IPS DF 6.9 (cell line): ENCODE measurements at regions not wholly inside any gene's neighbourhood (a gene's known extent, or its start where the extent isn't known, plus 50 kb on each side); places are given as distances from the start of the nearest gene placed in this dataset.

Experiments used
- DNase-seq: peaks from one replicate; pipeline ENCODE4 v3.0.0-alpha.2; 2013; ENCODE audit warnings: low read depth, low spot score
- H3K27ac ChIP-seq: one replicate; pipeline ENCODE4 v1.5.1; 2013; ENCODE audit warnings: low read length, control low read depth
- H3K27me3 ChIP-seq: 2 replicates; pipeline ENCODE4 v1.6.1; 2013; ENCODE audit warnings: mild to moderate bottlenecking, low read length; ENCODE audit not compliant: control insufficient read depth, insufficient read depth
- H3K36me3 ChIP-seq: 2 replicates; pipeline ENCODE4 v1.6.1; 2013; ENCODE audit warnings: low read length; ENCODE audit not compliant: control insufficient read depth, insufficient read depth
- H3K4me1 ChIP-seq: 2 replicates; pipeline ENCODE4 v1.6.1; 2013; ENCODE audit warnings: low read length; ENCODE audit not compliant: control insufficient read depth, insufficient read depth
- H3K4me3 ChIP-seq: 2 replicates; pipeline ENCODE4 v1.5.1; 2013; ENCODE audit warnings: mild to moderate bottlenecking, low read length
- H3K9me3 ChIP-seq: 2 replicates; pipeline ENCODE4 v1.6.1; 2013; ENCODE audit warnings: low read length, inconsistent platforms; ENCODE audit not compliant: control insufficient read depth, insufficient read depth
- WGBS: extraction: QIAGEN DNeasy Blood & Tissue Kit; methylation state at CpG from one replicate; pipeline ENCODE4 v1.1.7; 2013; ENCODE audit warnings: mixed read lengths, missing lambda C conversion rate; ENCODE audit not compliant: insufficient read length, insufficient coverage; 5-methylcytosine and 5-hydroxymethylcytosine counted together

DNA sequence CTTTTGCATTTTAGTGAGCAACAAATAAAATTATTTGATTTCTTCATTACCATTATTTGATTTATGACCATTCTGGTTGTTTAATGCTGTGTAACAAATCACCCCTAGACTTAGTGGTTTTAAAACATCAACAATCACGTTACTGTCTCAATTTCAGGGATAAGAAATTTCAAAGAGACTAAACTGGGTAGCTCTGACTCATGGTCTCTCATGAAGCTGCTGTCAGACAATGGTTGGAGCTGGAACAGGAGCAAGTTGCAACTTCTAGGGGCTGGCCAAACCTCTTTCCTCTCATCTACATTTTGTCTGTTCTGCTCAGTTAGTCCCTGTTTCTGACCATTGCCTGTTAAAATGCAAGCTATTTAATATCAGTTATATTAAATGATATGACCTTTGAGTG, 517.0 kb downstream of the KCNH5 start:
- Histone ChIP-seq H3K27ac (no peak overlapping the region), H3K9me3 (no peaks in the 10 kb centered on the region), H3K36me3 (no peaks in the 10 kb centered on the region), H3K27me3 (no peaks in the 10 kb centered on the region), H3K4me3 (no peak overlapping the region), H3K4me1 (no peaks in the 10 kb centered on the region)
- no CpG with 5 or more reads among the region's 1 CpG for WGBS
- no peak for DNase-seq

DNA sequence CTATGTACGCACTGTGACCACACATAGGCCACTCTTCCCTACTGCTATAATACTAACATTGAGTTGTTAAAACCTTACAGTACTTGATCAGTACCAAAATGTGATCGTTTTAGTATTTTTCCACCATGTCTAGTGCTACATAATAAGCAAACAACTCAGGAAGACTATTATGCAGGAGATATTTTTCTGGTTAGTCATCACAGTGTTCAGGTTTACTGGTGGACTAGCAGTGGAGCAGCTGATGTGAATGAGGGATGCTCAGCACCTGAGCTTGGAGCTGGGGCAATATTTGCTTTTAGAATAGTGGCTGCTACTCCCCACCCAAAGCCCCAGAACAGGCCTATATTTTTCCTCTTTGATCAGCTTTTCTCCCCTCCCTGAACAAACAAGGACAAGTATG, 513.1 kb downstream of the KCNH5 start:
- no peaks in the 10 kb centered on the region for H3K27me3 ChIP-seq
- H3K9me3 ChIP-seq: no peaks in the 10 kb centered on the region
- DNase-seq: no peak
- no peaks in the 10 kb centered on the region for H3K4me1 ChIP-seq
- WGBS: no CpG with 5 or more reads among the region's 2 CpGs
- H3K27ac ChIP-seq: no peak overlapping the region
- H3K4me3 ChIP-seq: no peak overlapping the region
- no peaks in the 10 kb centered on the region for H3K36me3 ChIP-seq

DNA sequence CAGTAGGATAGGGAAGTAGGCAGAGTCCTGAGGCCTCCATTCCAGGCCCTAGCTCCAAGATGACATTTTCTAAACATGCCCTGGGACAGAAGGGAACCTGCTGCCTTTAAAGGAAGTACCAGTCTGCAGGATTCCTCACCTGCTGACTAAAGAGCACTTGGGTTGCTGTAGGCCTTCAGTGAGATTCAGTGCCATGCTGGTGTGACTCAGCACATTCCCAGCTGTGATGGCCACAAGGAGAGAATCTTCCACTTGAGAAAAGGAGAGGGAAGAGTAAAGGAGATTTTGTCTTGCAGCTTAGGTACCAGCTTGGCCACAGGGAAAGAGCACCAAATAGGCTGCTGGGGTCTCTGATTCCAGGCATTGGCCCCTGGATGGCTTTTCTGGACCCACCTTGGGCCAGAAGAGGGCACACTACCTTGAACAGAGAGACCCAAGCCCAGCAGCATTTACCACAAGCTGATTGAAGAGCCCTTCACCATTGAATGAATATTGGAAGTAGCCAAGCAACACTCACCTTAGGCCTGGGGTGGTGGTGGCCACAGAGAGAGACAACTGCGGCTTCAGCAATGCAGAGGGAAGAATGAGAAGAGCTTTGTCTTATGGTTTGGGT, 498.3 kb downstream of the KCNH5 start:
- no CpG with 5 or more reads among the region's 1 CpG for WGBS
- Histone ChIP-seq H3K4me3 (no peak overlapping the region), H3K36me3 (no peaks in the 10 kb centered on the region), H3K27me3 (no peaks in the 10 kb centered on the region), H3K9me3 (peaks cover 2% of the 10 kb centered on the region; the same call in 1 of the 2 replicates), H3K4me1 (no peaks in the 10 kb centered on the region), H3K27ac (no peak overlapping the region)
- no peak for DNase-seq

DNA sequence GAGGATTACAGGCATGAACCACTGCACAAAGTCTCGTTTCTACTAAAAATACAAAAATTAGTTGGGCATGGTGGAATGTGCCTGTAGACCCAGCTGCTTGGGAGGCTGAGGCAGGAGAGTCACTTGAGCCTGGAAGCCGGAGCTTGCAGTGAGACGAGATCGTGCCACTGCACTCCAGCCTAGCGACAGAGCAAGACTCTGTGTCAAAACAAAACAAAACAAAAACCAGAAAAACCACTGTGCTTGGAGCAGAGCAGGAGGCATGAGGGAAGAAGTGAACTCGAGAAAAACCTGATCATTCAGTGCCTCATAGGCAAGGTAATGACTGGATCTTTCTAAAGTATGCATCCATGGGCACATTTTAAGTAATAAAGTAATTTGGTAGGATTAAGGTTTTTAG, 487.8 kb downstream of the KCNH5 start:
- H3K27me3 ChIP-seq: no peaks in the 10 kb centered on the region
- no peaks in the 10 kb centered on the region for H3K4me1 ChIP-seq
- no peaks in the 10 kb centered on the region for H3K36me3 ChIP-seq
- H3K27ac ChIP-seq: no peak overlapping the region
- no peak for DNase-seq
- no peaks in the 10 kb centered on the region for H3K9me3 ChIP-seq
- no peak overlapping the region for H3K4me3 ChIP-seq
- no CpG with 5 or more reads among the region's 6 CpGs for WGBS

DNA sequence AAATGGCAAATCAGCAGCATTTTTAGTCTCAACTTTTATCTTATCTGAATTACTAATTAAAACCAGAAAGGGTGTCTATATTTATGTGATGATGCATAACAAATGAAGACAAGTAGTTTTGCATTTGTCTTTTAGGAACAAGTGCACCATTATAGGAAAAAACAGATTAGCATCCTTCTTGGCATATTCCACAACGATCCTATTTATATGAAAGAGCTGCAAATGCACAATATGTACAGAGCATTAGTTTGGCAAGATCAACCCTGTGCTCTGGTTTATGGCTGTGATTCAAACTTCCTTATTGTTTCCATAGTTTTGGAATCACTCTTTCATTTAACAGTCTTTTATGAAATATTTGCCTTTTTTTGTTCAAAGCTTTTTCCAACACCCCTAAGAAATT, 486.8 kb downstream of the KCNH5 start:
- Histone ChIP-seq H3K36me3 (no peaks in the 10 kb centered on the region), H3K27me3 (no peaks in the 10 kb centered on the region), H3K4me3 (no peak overlapping the region), H3K27ac (no peak overlapping the region), H3K4me1 (no peaks in the 10 kb centered on the region), H3K9me3 (no peaks in the 10 kb centered on the region)
- WGBS: no CpG with 5 or more reads among the region's 1 CpG
- DNase-seq: no peak

DNA sequence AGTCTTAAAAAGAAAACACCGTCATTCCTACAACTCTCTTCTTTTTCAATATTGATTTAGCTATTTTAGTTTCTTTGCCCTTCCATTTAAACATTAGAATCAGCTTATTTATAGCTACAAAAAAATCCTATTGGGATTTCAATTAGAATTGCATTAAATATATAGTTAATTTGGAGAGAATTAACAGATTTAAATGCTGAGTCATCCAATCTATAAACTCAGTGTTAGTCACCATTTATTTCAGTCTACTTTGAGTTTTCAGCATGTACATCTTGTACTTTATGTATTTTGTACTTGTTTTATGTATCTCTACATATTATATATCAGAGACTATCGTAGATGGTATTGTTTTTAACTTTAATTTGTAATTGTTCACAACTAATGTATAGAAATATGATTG, 460.0 kb downstream of the KCNH5 start:
- no peaks in the 10 kb centered on the region for H3K4me1 ChIP-seq
- H3K27me3 ChIP-seq: no peaks in the 10 kb centered on the region
- H3K9me3 ChIP-seq: no peaks in the 10 kb centered on the region
- WGBS: no CpG with 5 or more reads among the region's 2 CpGs
- no peaks in the 10 kb centered on the region for H3K36me3 ChIP-seq
- H3K4me3 ChIP-seq: no peak overlapping the region
- no peak overlapping the region for H3K27ac ChIP-seq
- no peak for DNase-seq

DNA sequence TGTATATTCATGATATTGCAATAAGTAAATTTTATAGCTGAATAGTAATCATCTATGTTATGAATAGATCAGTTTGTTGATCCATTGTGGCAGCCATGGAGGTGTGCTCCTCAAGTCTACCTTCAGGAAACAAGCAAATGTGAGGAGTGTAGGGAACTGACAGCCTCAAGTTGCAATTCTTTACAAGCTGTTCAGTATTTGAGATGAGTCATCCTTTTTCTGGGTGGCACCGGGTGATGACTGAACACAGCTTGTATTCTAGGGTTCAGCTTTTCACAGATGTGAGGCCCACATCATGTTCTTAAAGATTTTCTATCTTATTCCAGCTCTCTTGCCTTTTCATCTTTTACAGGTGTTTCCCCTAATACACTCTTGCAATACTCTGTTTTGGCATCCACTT, 452.4 kb downstream of the KCNH5 start:
- DNase-seq: no peak
- H3K27me3 ChIP-seq: no peaks in the 10 kb centered on the region
- no peaks in the 10 kb centered on the region for H3K4me1 ChIP-seq
- no peak overlapping the region for H3K4me3 ChIP-seq
- H3K27ac ChIP-seq: no peak overlapping the region
- no peaks in the 10 kb centered on the region for H3K9me3 ChIP-seq
- no CpG with 5 or more reads among the region's 1 CpG for WGBS
- H3K36me3 ChIP-seq: no peaks in the 10 kb centered on the region

DNA sequence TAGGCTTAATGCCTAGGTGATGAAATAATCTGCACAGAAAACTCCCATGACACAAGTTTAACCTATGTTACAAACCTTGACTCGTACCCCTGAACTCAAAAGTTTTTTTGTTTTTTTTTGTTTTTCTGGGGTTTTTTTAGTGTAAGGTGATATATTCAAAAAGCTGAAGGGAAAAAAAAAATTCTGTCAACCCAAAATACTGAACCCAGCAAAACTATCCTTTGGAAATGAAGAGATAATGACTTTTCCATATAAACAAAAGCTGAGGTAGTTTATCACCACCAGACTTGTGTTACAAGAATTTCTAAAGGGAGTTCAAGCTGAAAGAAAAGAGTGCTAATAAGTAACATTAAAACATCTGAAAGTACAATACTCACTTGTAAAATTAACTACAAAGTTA, 448.1 kb downstream of the KCNH5 start:
- WGBS: no CpG with 5 or more reads among the region's 1 CpG
- Histone ChIP-seq H3K4me3 (no peak overlapping the region), H3K9me3 (no peaks in the 10 kb centered on the region), H3K27ac (no peak overlapping the region), H3K36me3 (no peaks in the 10 kb centered on the region), H3K27me3 (no peaks in the 10 kb centered on the region), H3K4me1 (no peaks in the 10 kb centered on the region)
- no peak for DNase-seq

DNA sequence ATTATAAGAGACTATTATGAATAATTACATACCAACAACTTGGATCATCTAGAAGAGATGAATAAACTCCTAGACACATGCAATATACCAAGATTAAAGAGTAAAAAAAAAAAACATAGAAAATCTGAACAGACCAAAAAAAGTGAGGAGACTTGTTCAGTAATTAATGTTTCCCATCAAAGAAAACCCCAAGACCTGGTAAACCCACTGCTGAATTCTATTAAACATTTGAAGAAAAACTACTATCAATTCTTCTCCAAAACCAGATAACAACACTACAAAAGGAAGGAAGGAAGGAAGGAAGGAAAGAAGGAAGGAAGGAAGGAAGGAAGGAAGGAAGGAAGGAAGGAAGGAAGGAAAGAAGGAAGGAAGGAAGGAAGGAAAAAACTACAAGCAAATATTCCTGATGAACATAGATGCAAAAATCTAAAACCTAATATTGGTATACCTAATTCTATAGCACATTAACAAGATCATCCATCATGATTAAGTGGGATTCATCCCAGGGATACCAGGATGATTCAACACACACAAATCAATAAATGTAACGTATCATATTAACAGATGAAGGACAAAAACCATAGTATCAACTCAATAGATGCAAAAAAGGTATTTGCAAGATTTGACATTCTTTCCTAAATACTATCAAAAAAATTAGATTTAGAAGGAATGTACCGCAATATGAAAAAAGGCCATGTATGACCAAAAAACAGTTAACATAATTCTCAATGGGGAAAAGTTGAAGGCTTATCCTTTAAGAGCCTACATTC, 445.5 kb downstream of the KCNH5 start:
- Histone ChIP-seq H3K9me3 (no peaks in the 10 kb centered on the region), H3K36me3 (no peaks in the 10 kb centered on the region), H3K27ac (no peak overlapping the region), H3K27me3 (no peaks in the 10 kb centered on the region), H3K4me1 (no peaks in the 10 kb centered on the region), H3K4me3 (no peak overlapping the region)
- no CpG with 5 or more reads among the region's 2 CpGs for WGBS
- DNase-seq: no peak

DNA sequence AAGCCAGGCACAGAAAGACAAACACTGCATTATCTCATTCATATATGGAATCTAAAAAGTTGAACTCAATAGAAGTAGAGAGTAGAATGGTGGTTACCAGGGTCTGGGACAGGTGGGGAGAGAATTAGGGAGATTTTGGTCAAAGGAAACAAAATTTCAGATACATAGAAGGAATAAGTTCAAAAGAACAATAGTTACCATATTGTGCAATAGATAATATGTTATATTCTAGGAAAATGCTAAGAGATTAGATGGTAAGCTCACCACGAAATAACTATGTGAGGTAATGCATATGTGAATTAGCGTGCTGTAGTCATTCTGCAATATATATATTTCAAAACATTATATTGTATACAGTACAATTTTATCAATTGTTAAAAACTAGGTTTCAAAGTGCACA, 442.5 kb downstream of the KCNH5 start:
- H3K27ac ChIP-seq: no peak overlapping the region
- H3K27me3 ChIP-seq: no peaks in the 10 kb centered on the region
- H3K4me1 ChIP-seq: no peaks in the 10 kb centered on the region
- no peaks in the 10 kb centered on the region for H3K36me3 ChIP-seq
- WGBS: no CpG with 5 or more reads among the region's 2 CpGs
- no peak overlapping the region for H3K4me3 ChIP-seq
- no peak for DNase-seq
- no peaks in the 10 kb centered on the region for H3K9me3 ChIP-seq

DNA sequence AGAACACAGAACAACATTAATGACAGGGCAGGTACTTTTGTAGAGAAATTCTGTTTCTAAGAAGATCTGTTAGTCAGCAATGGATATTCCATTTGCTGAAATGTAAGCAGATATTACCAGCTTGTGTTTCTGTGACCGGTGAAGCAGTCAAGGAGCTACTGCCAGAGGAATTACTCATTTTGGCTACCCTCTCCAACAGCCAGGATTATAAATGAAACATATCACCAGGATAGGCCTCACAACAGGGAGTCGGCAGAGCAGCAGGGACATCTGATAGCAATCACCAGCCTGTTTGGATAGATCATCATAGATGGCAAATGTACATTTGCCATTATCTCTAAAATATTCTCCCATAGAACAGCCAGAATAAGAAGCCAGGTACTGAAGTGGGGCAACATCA, 440.7 kb downstream of the KCNH5 start:
- no peaks in the 10 kb centered on the region for H3K4me1 ChIP-seq
- no peak overlapping the region for H3K27ac ChIP-seq
- H3K36me3 ChIP-seq: no peaks in the 10 kb centered on the region
- WGBS: no CpG with 5 or more reads among the region's 2 CpGs
- H3K9me3 ChIP-seq: no peaks in the 10 kb centered on the region
- no peak overlapping the region for H3K4me3 ChIP-seq
- H3K27me3 ChIP-seq: no peaks in the 10 kb centered on the region
- no peak for DNase-seq
